B cell (primary cell): ENCODE measurements at regions not wholly inside any gene's neighbourhood (a gene's known extent, or its start where the extent isn't known, plus 50 kb on each side); places are given as distances from the start of the nearest gene placed in this dataset.

Experiments used
- EZH2 ChIP-seq: IDR thresholded peaks from 2 replicates; pipeline ENCODE4 v1.6.1; 2012; ENCODE audit warnings: borderline replicate concordance, low read depth, mild to moderate bottlenecking, moderate library complexity, low read length; ENCODE audit not compliant: insufficient read depth, poor library complexity, severe bottlenecking
- TF ChIP-seq, protein P1 (sequence below): fragments of 200-600 bp; IDR thresholded peaks from one replicate; pipeline ENCODE4 v1.8.0; 2022; ENCODE audit warnings: antibody characterized with exemption, mild to moderate bottlenecking

DNA sequence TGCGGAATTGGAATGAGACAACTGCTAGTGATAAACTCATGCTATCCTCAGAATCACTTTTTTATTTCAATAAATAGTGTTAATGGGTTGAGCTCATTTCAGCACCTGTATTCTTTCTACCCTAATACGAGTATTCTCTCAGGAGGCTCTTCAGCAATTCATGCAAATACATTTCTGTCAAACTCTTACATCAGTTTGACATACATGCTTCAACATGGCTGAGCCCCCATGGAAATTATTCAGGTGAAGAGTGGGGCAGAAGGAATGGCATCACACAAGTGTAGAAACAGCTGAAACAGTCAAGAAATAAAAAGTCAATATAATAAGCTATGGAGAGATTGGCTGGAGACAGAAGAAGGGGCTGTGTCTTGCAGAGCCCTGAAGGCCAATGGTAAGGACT, 77.8 kb upstream of the SNX19 start:
- no peak for TF ChIP-seq EZH2
- TF ChIP-seq, protein P1, sequence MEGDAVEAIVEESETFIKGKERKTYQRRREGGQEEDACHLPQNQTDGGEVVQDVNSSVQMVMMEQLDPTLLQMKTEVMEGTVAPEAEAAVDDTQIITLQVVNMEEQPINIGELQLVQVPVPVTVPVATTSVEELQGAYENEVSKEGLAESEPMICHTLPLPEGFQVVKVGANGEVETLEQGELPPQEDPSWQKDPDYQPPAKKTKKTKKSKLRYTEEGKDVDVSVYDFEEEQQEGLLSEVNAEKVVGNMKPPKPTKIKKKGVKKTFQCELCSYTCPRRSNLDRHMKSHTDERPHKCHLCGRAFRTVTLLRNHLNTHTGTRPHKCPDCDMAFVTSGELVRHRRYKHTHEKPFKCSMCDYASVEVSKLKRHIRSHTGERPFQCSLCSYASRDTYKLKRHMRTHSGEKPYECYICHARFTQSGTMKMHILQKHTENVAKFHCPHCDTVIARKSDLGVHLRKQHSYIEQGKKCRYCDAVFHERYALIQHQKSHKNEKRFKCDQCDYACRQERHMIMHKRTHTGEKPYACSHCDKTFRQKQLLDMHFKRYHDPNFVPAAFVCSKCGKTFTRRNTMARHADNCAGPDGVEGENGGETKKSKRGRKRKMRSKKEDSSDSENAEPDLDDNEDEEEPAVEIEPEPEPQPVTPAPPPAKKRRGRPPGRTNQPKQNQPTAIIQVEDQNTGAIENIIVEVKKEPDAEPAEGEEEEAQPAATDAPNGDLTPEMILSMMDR: no peak
